SK-N-SH treated with all-trans-retinoic acid at 6 μM for 48 hours (cell line): ENCODE measurements at regions not wholly inside any gene's neighbourhood (a gene's known extent, or its start where the extent isn't known, plus 50 kb on each side); places are given as distances from the start of the nearest gene placed in this dataset.

Source experiments
- BACH2 ChIP-seq: fragments of 250-450 bp; sonication (Bioruptor Pico); IDR thresholded peaks from 2 replicates; pipeline ENCODE4 v1.9.0; 2021; ENCODE audit warnings: mild to moderate bottlenecking, borderline replicate concordance
- CSRNP3 ChIP-seq: fragments of 250-450 bp; sonication (Bioruptor Pico); IDR thresholded peaks from 2 replicates; pipeline ENCODE4 v1.5.1; 2021; ENCODE audit warnings: mild to moderate bottlenecking, moderate library complexity
- ESRRG ChIP-seq: fragments of 250-450 bp; sonication (Bioruptor Pico); IDR thresholded peaks from 2 replicates; pipeline ENCODE4 v1.6.1; 2021; ENCODE audit warnings: mild to moderate bottlenecking
- OSR1 ChIP-seq: fragments of 250-450 bp; sonication (Bioruptor Pico); IDR thresholded peaks from 2 replicates; pipeline ENCODE4 v1.8.0; 2022; ENCODE audit warnings: moderate library complexity, mild to moderate bottlenecking, inconsistent platforms
- PATZ1 ChIP-seq: fragments of 250-450 bp; sonication (Bioruptor Pico); IDR thresholded peaks from 2 replicates; pipeline ENCODE4 v1.8.0; 2020; ENCODE audit warnings: mild to moderate bottlenecking, moderate library complexity, borderline replicate concordance
- POU6F1 ChIP-seq: fragments of 250-450 bp; sonication (Bioruptor Pico); IDR thresholded peaks from 2 replicates; pipeline ENCODE4 v1.8.0; 2021; ENCODE audit warnings: low read depth, mild to moderate bottlenecking, moderate library complexity, borderline replicate concordance
- PPARA ChIP-seq: fragments of 250-450 bp; sonication (Bioruptor Pico); IDR thresholded peaks from 2 replicates; pipeline ENCODE4 v1.5.0; 2020; ENCODE audit warnings: mild to moderate bottlenecking, borderline replicate concordance
- RARB ChIP-seq: fragments of 250-450 bp; sonication (Bioruptor Pico); IDR thresholded peaks from 2 replicates; pipeline ENCODE4 v1.8.0; 2021; ENCODE audit warnings: mild to moderate bottlenecking, moderate library complexity
- TSHZ2 ChIP-seq: fragments of 250-450 bp; sonication (Bioruptor Pico); IDR thresholded peaks from 2 replicates; pipeline ENCODE4 v1.5.0; 2020; ENCODE audit warnings: mild to moderate bottlenecking, moderate library complexity
- ZFP3 ChIP-seq: fragments of 250-450 bp; sonication (Bioruptor Pico); IDR thresholded peaks from 2 replicates; pipeline ENCODE4 v1.5.0; 2020; ENCODE audit warnings: mild to moderate bottlenecking, moderate library complexity
- ZNF70 ChIP-seq: fragments of 450-650 bp; formaldehyde crosslinking; IDR thresholded peaks from 2 replicates; pipeline ENCODE4 v1.5.0; 2020; ENCODE audit warnings: mild to moderate bottlenecking, moderate library complexity
- ZNF8 ChIP-seq: fragments of 450-650 bp; formaldehyde crosslinking; IDR thresholded peaks from 2 replicates; pipeline ENCODE4 v1.5.0; 2020; ENCODE audit warnings: mild to moderate bottlenecking, moderate library complexity

- TF ChIP-seq POU6F1 (CRISPR knock-in tag) (no peak), PPARA (CRISPR knock-in tag) (no peak), PATZ1 (no peak), CSRNP3 (CRISPR knock-in tag) (no peak), OSR1 (CRISPR knock-in tag) (no peak), ZNF8 (no peak), RARB (CRISPR knock-in tag) (no peak), ESRRG (CRISPR knock-in tag) (no peak), BACH2 (CRISPR knock-in tag) (no peak), TSHZ2 (CRISPR knock-in tag) (no peak), ZNF70 (CRISPR knock-in tag) (no peak), ZFP3 (CRISPR knock-in tag) (no peak)
Measured at GRCh38 chr18:40957533-40958070, 997.4 kb upstream of the PIK3C3 start.
